Heart left ventricle (tissue), 16 donors: ENCODE measurements at regions not wholly inside any gene's neighbourhood (a gene's known extent, or its start where the extent isn't known, plus 50 kb on each side); places are given as distances from the start of the nearest gene placed in this dataset.

ENCODE experiments used
- ATAC-seq, 4 donors: fragments of 200-7000 bp; cut with Tn5 transposase; one replicate each; pipeline ENCODE4 v1.9.1; 2020 to 2022; ENCODE audit warnings: moderate library complexity in 4 of 4, mild to moderate bottlenecking in 3 of 4, moderate number of reproducible peaks in 1 of 4
- DNase-seq, 5 donors: peaks; one replicate each; pipeline ENCODE4 v3.0.0-alpha.2; 2020
- H3K27ac ChIP-seq, 12 donors: fragments of 200-600 bp; sonication (generic) in 4 of 12; one replicate each; pipeline versions ENCODE4 v1.5.0 to v1.8.0; 2016 to 2022; ENCODE audit warnings: mild to moderate bottlenecking in 2 of 12
- H3K27me3 ChIP-seq, 9 donors: fragments of 200-600 bp; sonication (generic) in 2 of 9; one replicate each; pipeline versions ENCODE4 v1.5.1 to v1.8.0; 2016 to 2022; ENCODE audit warnings: mild to moderate bottlenecking in 3 of 9
- H3K36me3 ChIP-seq, 9 donors: fragments of 200-600 bp; sonication (generic) in 2 of 9; one replicate each; pipeline versions ENCODE4 v1.5.0 to v1.8.0; 2018 to 2022; ENCODE audit warnings: mild to moderate bottlenecking in 2 of 9
- H3K4me1 ChIP-seq, 12 donors: fragments of 200-600 bp; sonication (generic) in 4 of 12; one replicate each; pipeline versions ENCODE4 v1.5.0 to v1.8.0; 2016 to 2022; ENCODE audit warnings: mild to moderate bottlenecking in 3 of 12
- H3K4me3 ChIP-seq, 12 donors: fragments of 200-600 bp; sonication (generic) in 4 of 12; one replicate each; pipeline versions ENCODE4 v1.5.0 to v1.8.0; 2017 to 2022; ENCODE audit warnings: mild to moderate bottlenecking in 9 of 12, moderate library complexity in 4 of 12
- H3K9me3 ChIP-seq, 12 donors: fragments of 200-600 bp; sonication (generic) in 4 of 12; one replicate each; pipeline versions ENCODE4 v1.5.0 to v1.8.0; 2016 to 2022; ENCODE audit warnings: mild to moderate bottlenecking in 1 of 12
- POLR2A ChIP-seq, 2 donors: fragments of 450-650 bp; IDR thresholded peaks; one replicate each; pipeline ENCODE4 v1.6.1; 2017; ENCODE audit warnings: antibody characterized with exemption in 2 of 2, mild to moderate bottlenecking in 2 of 2, moderate library complexity in 2 of 2
- WGBS, 4 donors: extraction: QIAGEN DNeasy Blood & Tissue Kit in 2 of 4; methylation state at CpG; one replicate each; pipeline versions ENCODE4 v1.1.5 to v1.1.7; 2013 to 2018; 5-methylcytosine and 5-hydroxymethylcytosine counted together
- intact Hi-C, 10 donors: fragments of 100-400 bp; cut with DNase I; formaldehyde crosslinking; loops; one replicate each; pipeline versions ENCODE4 v1.11.1 to v1.14.2; 2022
- TF ChIP-seq, protein P1 (sequence below), 12 donors: fragments of 200-600 bp; sonication (generic) in 4 of 12; IDR thresholded peaks; one replicate each; pipeline versions ENCODE4 v1.5.0 to v1.8.0; 2018 to 2022; ENCODE audit warnings: antibody characterized with exemption in 12 of 12, mild to moderate bottlenecking in 5 of 12
- donor health status: ischemic (EF 13 %, LVEDD 7.1; RV severe dilation, severe dysfunction).
- donor health status: healthy with polysubstance abuse.
- donor health status: DM: no; HTN: yes; CAD: no.
- donor health status: DM: no; HTN: no; CAD: no.
- donor health status: ischemic (EF 25% LVEDD 6.9; RV normal size, moderate dysfunction).
- donor health status: ischemic (EF 25% LVEDD 5.7; RV mildly dilated, moderate dysfunction).
- donor health status: healthy.
- donor health status: DM: yes; HTN: yes; CAD: no.
- donor health status: ischemic (EF 35%, LVEDD 5.7; RV mildly dilated, moderate dysfunction).
- donor health status: nonischemic (EF 11% LVEDD 7.7; RV severe dilation, severe dysfunction).
- donor health status: DM: yes; HTN: yes; CAD: no.
- donor health status: PGD.
- donor health status: ischemic (EF 29% LVEDD 5.4; RV normal size, mild dysfunction).
- donor health status: nonischemic (EF 23%, LVEDD 6.1; RV moderate dilation, normal function).

DNA sequence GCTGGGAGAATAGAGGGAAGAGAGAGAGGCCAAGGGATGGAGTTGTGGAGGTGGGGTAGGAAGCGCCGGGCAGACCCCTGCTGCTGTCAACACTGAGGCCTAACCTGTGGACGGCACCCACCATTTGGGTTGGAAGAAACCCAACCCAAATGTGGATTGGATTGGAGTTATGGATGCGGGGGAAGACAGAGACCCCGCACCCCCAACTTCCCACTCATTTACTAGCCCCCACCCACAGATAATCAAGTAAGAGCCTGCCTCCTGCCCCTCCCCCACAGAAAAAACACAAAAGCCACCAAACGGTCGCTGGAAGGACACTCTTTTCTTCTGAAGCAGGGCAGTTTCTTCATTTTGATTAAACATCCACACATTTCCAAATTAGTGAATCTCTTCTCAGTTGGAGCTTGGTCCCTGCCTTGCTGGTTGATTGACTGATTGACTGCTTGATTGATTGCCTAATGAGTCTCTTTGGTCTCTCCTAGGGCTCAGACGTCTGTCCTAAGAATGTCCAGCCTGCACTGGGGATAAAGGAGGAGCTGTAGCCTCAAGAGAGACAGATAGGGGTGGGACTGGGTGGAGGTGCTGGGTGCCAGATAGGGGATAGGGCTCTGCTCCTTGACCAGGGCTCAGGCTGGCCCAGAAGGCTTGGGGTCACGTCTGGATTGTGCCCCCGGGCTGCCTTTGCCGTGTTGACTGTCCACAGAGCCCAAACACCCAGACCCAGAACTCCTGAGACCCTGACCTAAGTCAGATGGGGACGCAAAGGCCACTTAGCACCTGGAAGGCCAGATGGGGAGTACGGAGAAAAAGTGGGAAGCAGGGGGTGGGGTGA, 74.9 kb upstream of the FOXP4 start:
- TF ChIP-seq, protein P1, sequence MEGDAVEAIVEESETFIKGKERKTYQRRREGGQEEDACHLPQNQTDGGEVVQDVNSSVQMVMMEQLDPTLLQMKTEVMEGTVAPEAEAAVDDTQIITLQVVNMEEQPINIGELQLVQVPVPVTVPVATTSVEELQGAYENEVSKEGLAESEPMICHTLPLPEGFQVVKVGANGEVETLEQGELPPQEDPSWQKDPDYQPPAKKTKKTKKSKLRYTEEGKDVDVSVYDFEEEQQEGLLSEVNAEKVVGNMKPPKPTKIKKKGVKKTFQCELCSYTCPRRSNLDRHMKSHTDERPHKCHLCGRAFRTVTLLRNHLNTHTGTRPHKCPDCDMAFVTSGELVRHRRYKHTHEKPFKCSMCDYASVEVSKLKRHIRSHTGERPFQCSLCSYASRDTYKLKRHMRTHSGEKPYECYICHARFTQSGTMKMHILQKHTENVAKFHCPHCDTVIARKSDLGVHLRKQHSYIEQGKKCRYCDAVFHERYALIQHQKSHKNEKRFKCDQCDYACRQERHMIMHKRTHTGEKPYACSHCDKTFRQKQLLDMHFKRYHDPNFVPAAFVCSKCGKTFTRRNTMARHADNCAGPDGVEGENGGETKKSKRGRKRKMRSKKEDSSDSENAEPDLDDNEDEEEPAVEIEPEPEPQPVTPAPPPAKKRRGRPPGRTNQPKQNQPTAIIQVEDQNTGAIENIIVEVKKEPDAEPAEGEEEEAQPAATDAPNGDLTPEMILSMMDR (IDR thresholded peaks at IDR 0.05) = no peak
- no peak for TF ChIP-seq POLR2A (IDR thresholded peaks at IDR 0.05)
- H3K4me1 ChIP-seq = peaks cover 0 to 12% (median 4%) of the 10 kb centered on the region in 12 donors
- H3K9me3 ChIP-seq = no peaks in the 10 kb centered on the region
- ATAC-seq (no peak), DNase-seq (no peak)
- 63 to 73% (median 65%) methylated on average over 13 of the region's 13 CpGs for WGBS, 4 donors
- peaks cover 0 to 37% (median 17%) of the 10 kb centered on the region in 9 donors for H3K27me3 ChIP-seq
- H3K27ac ChIP-seq = no peak overlapping the region
- intact Hi-C loops = no loop called here
- no peak overlapping the region for H3K4me3 ChIP-seq
- no peaks in the 10 kb centered on the region for H3K36me3 ChIP-seq

DNA sequence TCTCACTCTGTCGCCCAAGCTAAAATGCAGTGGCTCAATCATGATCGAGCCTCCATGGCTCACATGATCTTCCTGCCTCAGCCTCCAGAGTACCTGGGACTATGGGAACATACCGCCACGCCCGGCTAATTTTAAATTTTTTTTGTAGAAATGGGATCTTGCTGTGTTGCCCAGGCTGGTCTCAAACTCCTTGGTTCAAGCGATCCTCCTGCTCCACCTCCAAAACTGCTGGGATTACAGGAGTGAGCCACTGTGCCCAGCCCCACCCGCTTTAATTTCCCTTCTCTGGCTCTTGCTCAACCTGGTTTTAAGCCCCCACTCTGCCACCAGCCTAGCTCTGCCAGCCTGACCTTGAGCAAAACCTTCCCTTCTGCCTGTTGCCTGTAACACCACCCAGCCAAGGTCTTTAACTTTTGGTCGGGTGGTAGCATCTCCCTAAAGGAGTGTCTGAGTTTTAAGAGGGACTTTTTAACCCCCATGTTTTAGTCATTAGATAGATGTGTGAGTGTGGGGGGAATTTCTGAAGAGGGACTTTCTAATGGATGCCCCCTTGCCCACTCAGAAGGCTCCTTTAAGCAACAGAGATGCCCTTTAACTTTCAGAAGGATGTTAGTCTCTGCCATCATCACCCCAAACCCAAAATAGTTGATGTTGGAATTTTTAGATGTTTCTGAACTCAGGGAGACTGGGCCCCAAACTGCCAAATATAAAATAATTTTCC, 71.8 kb upstream of the FOXP4 start:
- Histone ChIP-seq H3K27me3 (peaks cover 0 to 28% (median 12%) of the 10 kb centered on the region in 9 donors), H3K9me3 (no peaks in the 10 kb centered on the region), H3K36me3 (no peaks in the 10 kb centered on the region), H3K27ac (no peak overlapping the region), H3K4me3 (no peak overlapping the region), H3K4me1 (peaks cover 0 to 12% (median 4%) of the 10 kb centered on the region in 12 donors)
- DNase-seq (no peak), ATAC-seq (no peak)
- TF ChIP-seq, protein P1 (IDR thresholded peaks at IDR 0.05) = no peak
- no peak for TF ChIP-seq POLR2A (IDR thresholded peaks at IDR 0.05)
- 90 to 94% (median 92%) methylated on average over 8 of the region's 8 CpGs for WGBS, 4 donors
- intact Hi-C loops = no loop called here

DNA sequence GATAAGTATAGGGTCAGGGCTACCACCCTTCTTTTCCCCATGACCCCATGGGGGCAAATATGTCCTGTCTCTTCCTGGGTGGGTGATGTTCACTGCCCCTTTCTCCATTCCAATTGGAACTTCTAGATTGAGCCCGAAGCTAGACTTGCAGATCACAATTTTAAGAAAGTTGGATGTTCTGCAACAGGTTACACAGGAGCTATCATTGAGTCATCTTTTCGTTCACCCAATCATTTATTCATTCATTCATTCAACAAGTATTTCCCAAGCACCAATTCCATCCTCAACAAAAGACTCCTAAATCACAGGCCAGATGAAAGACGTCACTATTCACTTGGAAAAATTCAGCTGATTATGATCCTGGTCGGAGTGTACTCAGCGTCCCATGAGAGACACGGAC, 71.0 kb upstream of the FOXP4 start:
- Histone ChIP-seq H3K9me3 (no peaks in the 10 kb centered on the region), H3K4me3 (no peak overlapping the region), H3K4me1 (peaks cover 0 to 9% (median 3%) of the 10 kb centered on the region in 12 donors), H3K27ac (no peak overlapping the region), H3K27me3 (peaks cover 0 to 22% (median 9%) of the 10 kb centered on the region in 9 donors), H3K36me3 (no peaks in the 10 kb centered on the region)
- DNase-seq = no peak
- intact Hi-C loops = no loop called here
- WGBS, 4 donors = 69 to 78% (median 76%) methylated on average over 6 of the region's 6 CpGs
- no peak for ATAC-seq
- TF ChIP-seq, protein P1 (IDR thresholded peaks at IDR 0.05) = no peak
- TF ChIP-seq POLR2A (IDR thresholded peaks at IDR 0.05) = no peak

DNA sequence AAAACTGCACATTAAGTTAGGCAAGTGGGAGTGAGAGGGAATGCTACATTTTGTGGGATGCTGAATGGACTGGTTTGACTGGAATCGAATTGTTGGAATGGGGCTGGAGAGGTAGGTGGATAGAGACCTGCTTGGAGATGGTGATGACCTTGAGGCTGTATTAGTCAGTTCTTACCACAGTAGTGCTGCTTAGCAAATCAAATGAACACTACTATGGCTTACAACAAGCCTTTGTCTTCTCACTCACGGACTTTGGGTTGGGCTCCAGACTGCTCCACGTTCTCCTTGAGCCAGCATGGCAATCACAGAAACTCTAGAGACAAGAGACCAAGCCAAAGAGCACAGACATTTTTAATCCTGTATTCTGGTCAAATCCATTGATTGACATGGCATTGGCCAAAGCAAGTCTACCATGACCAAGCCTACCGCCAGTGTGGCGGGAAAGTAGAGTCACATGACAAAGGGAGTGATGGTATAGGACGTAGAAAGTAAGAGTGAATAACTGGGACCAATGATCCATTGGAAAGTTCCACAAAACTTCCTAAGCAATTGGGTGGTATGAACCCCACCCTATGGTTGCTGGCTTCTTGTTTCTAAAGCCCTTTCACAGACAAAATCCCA, 70.3 kb upstream of the FOXP4 start:
- ATAC-seq = no peak

More for the DNA sequence above, 70.3 kb upstream of the FOXP4 start:
- Histone ChIP-seq H3K4me1 (peaks cover 0 to 7% (median 0%) of the 10 kb centered on the region in 12 donors), H3K9me3 (no peaks in the 10 kb centered on the region), H3K27ac (no peak overlapping the region), H3K27me3 (peaks cover 0 to 16% (median 2%) of the 10 kb centered on the region in 9 donors), H3K36me3 (no peaks in the 10 kb centered on the region), H3K4me3 (no peak overlapping the region)
- intact Hi-C loops = no loop called here
- DNase-seq = no peak
- 80 to 92% (median 86%) methylated on average over 6 of the region's 6 CpGs for WGBS, 4 donors
- TF ChIP-seq POLR2A (IDR thresholded peaks at IDR 0.05) = no peak
- TF ChIP-seq, protein P1 (IDR thresholded peaks at IDR 0.05) = no peak
